ENCODE measurements at regions not wholly inside any gene's neighbourhood (a gene's known extent, or its start where the extent isn't known, plus 50 kb on each side); places are given as distances from the start of the nearest gene placed in this dataset.

- TF ChIP-seq CEBPB (IDR thresholded peaks at IDR 0.05), result no peak
- TF ChIP-seq FOXM1 (IDR thresholded peaks at IDR 0.05; ENCODE audit: borderline replicate concordance, low read depth), result no peak
- no peak for TF ChIP-seq EP300 (IDR thresholded peaks at IDR 0.05; ENCODE audit: borderline replicate concordance)
- TF ChIP-seq CREB1 (IDR thresholded peaks at IDR 0.05; ENCODE audit: low read depth), result no peak
- no peak for TF ChIP-seq TAF1 (IDR thresholded peaks at IDR 0.05; ENCODE audit: low read depth)
Measured at GRCh38 chr9:90368241-90368640, 274.4 kb downstream of the DIRAS2 start.
